Retina (tissue), 1 donor: ENCODE measurements at regions not wholly inside any gene's neighbourhood (a gene's known extent, or its start where the extent isn't known, plus 50 kb on each side); places are given as distances from the start of the nearest gene placed in this dataset.
A peak's percentile ranks its signal among the peaks of the same experiment; 100 is the strongest.

Experiments used
- DNase-seq: peaks from one replicate; pipeline ENCODE4 v3.0.0-alpha.2; 2016

- no peak for DNase-seq
Observed at GRCh38 chr5:13328316-13328715, 616.2 kb downstream of the DNAH5 start.

- DNase-seq, result no peak
Observed at GRCh38 chr5:13325765-13326164, 618.7 kb downstream of the DNAH5 start.

- no peak for DNase-seq
Observed at GRCh38 chr5:13322769-13323168, 621.7 kb downstream of the DNAH5 start.

- DNase-seq, result no peak
Observed at GRCh38 chr5:13317654-13318053, 626.8 kb downstream of the DNAH5 start.

- DNase-seq, result peak; percentile 35
Observed at GRCh38 chr5:13316176-13316575, 628.3 kb downstream of the DNAH5 start.

- DNase-seq, result no peak
Observed at GRCh38 chr5:13307480-13307879, 637.0 kb downstream of the DNAH5 start.

GRCh38 chr5:13303445-13303844 is 641.0 kb downstream of the DNAH5 start:
- no peak for DNase-seq

- no peak for DNase-seq
Observed at GRCh38 chr5:13278811-13279210, 665.7 kb downstream of the DNAH5 start.

GRCh38 chr5:13278148-13278547 is 666.3 kb downstream of the DNAH5 start:
- DNase-seq, result no peak

GRCh38 chr5:13276156-13276555 is 668.3 kb downstream of the DNAH5 start:
- no peak for DNase-seq

- no peak for DNase-seq
Observed at GRCh38 chr5:13263701-13264100, 680.8 kb downstream of the DNAH5 start.

- DNase-seq, result no peak
Observed at GRCh38 chr5:13253111-13253510, 691.4 kb downstream of the DNAH5 start.

- no peak for DNase-seq
Observed at GRCh38 chr5:13252699-13253098, 691.8 kb downstream of the DNAH5 start.

- DNase-seq, result no peak
Observed at GRCh38 chr5:13251623-13252376, 692.7 kb downstream of the DNAH5 start.

GRCh38 chr5:13250464-13251291 is 693.8 kb downstream of the DNAH5 start:
- DNase-seq, result no peak

- no peak for DNase-seq
Observed at GRCh38 chr5:13249854-13250253, 694.6 kb downstream of the DNAH5 start.

- no peak for DNase-seq
Observed at GRCh38 chr5:13248253-13248652, 696.2 kb downstream of the DNAH5 start.

GRCh38 chr5:13246053-13246452 is 698.4 kb downstream of the DNAH5 start:
- no peak for DNase-seq

GRCh38 chr5:13244151-13244550 is 700.3 kb downstream of the DNAH5 start:
- no peak for DNase-seq

- DNase-seq, result no peak
Observed at GRCh38 chr5:13227513-13227912, 717.0 kb downstream of the DNAH5 start.

- DNase-seq, result no peak
Observed at GRCh38 chr5:13218518-13218917, 726.0 kb downstream of the DNAH5 start.

GRCh38 chr5:13217636-13218035 is 726.9 kb downstream of the DNAH5 start:
- no peak for DNase-seq

- no peak for DNase-seq
Observed at GRCh38 chr5:13215806-13216205, 728.7 kb downstream of the DNAH5 start.

GRCh38 chr5:13215370-13215769 is 729.1 kb downstream of the DNAH5 start:
- no peak for DNase-seq
